ENCODE measurements at regions not wholly inside any gene's neighbourhood (a gene's known extent, or its start where the extent isn't known, plus 50 kb on each side); places are given as distances from the start of the nearest gene placed in this dataset.

GRCh38 chr5:136924490-136924889 is 559.1 kb upstream of the TRPC7 start:
- Histone ChIP-seq H3K4me3 (no peak overlapping the region), H3K9me3 (no peaks in the 10 kb centered on the region), H3K36me3 (no peaks in the 10 kb centered on the region), H3K27ac (no peak overlapping the region), H3K27me3 (no peaks in the 10 kb centered on the region), H3K4me1 (no peaks in the 10 kb centered on the region)
- no peak for TF ChIP-seq POLR2A (IDR thresholded peaks at IDR 0.05)
- no peak for TF ChIP-seq POLR2AphosphoS5 (IDR thresholded peaks at IDR 0.05)
- no peak for TF ChIP-seq CTCF (IDR thresholded peaks at IDR 0.05)
- intact Hi-C loops (cut with DNase I; ENCODE audit: low total_unique reads) = no loop called here
- DNase-seq (ENCODE audit: low spot score in 2 of 2) = no peak

- intact Hi-C loops (cut with DNase I; ENCODE audit: low total_unique reads) = no loop called here
- no peak for TF ChIP-seq CTCF (IDR thresholded peaks at IDR 0.05)
- TF ChIP-seq POLR2A (IDR thresholded peaks at IDR 0.05) = no peak
- TF ChIP-seq POLR2AphosphoS5 (IDR thresholded peaks at IDR 0.05) = no peak
- Histone ChIP-seq H3K27me3 (no peaks in the 10 kb centered on the region), H3K9me3 (no peaks in the 10 kb centered on the region), H3K4me1 (no peaks in the 10 kb centered on the region), H3K36me3 (no peaks in the 10 kb centered on the region), H3K27ac (no peak overlapping the region), H3K4me3 (no peak overlapping the region)
- no peak for DNase-seq (ENCODE audit: low spot score in 2 of 2)
Measured at GRCh38 chr5:136910625-136911024, 545.3 kb upstream of the TRPC7 start.

- no peak for TF ChIP-seq POLR2A (IDR thresholded peaks at IDR 0.05)
- no peak for TF ChIP-seq CTCF (IDR thresholded peaks at IDR 0.05)
- no peak for TF ChIP-seq POLR2AphosphoS5 (IDR thresholded peaks at IDR 0.05)
- no peak for DNase-seq (ENCODE audit: low spot score in 2 of 2)
- no peaks in the 10 kb centered on the region for H3K9me3 ChIP-seq
- no peaks in the 10 kb centered on the region for H3K36me3 ChIP-seq
- intact Hi-C loops (cut with DNase I; ENCODE audit: low total_unique reads) = no loop called here
- no peaks in the 10 kb centered on the region for H3K4me1 ChIP-seq
- H3K27ac ChIP-seq = no peak overlapping the region
- no peak overlapping the region for H3K4me3 ChIP-seq
- no peaks in the 10 kb centered on the region for H3K27me3 ChIP-seq
Measured at GRCh38 chr5:136909906-136910305, 544.6 kb upstream of the TRPC7 start.

- no peak overlapping the region for H3K27ac ChIP-seq
- no peak for DNase-seq (ENCODE audit: low spot score in 2 of 2)
- H3K27me3 ChIP-seq = no peaks in the 10 kb centered on the region
- H3K9me3 ChIP-seq = no peaks in the 10 kb centered on the region
- no peak overlapping the region for H3K4me3 ChIP-seq
- H3K4me1 ChIP-seq = no peaks in the 10 kb centered on the region
- TF ChIP-seq POLR2AphosphoS5 (IDR thresholded peaks at IDR 0.05) = no peak
- intact Hi-C loops (cut with DNase I; ENCODE audit: low total_unique reads) = no loop called here
- peaks cover 5% of the 10 kb centered on the region for H3K36me3 ChIP-seq
Measured at GRCh38 chr5:136907371-136907770, 542.0 kb upstream of the TRPC7 start.

- H3K27me3 ChIP-seq = no peaks in the 10 kb centered on the region
- H3K4me3 ChIP-seq = no peak overlapping the region
- H3K27ac ChIP-seq = no peak overlapping the region
- intact Hi-C loops (cut with DNase I; ENCODE audit: low total_unique reads) = no loop called here
- H3K36me3 ChIP-seq = peaks cover 5% of the 10 kb centered on the region
- no peaks in the 10 kb centered on the region for H3K9me3 ChIP-seq
- TF ChIP-seq CTCF (IDR thresholded peaks at IDR 0.05) = no peak
- TF ChIP-seq POLR2AphosphoS5 (IDR thresholded peaks at IDR 0.05) = no peak
- no peak for TF ChIP-seq POLR2A (IDR thresholded peaks at IDR 0.05)
- no peak for DNase-seq (ENCODE audit: low spot score in 2 of 2)
- H3K4me1 ChIP-seq = no peaks in the 10 kb centered on the region
Measured at GRCh38 chr5:136906545-136906944, 541.2 kb upstream of the TRPC7 start.

GRCh38 chr5:136905571-136905970 is 540.2 kb upstream of the TRPC7 start:
- DNase-seq (ENCODE audit: low spot score in 2 of 2) = no peak
- no peak for TF ChIP-seq POLR2A (IDR thresholded peaks at IDR 0.05)
- no peak for TF ChIP-seq CTCF (IDR thresholded peaks at IDR 0.05)
- TF ChIP-seq POLR2AphosphoS5 (IDR thresholded peaks at IDR 0.05) = no peak
- no peak overlapping the region for H3K27ac ChIP-seq
- H3K27me3 ChIP-seq = no peaks in the 10 kb centered on the region
- no peaks in the 10 kb centered on the region for H3K9me3 ChIP-seq
- no peaks in the 10 kb centered on the region for H3K4me1 ChIP-seq
- peaks cover 5% of the 10 kb centered on the region for H3K36me3 ChIP-seq
- H3K4me3 ChIP-seq = no peak overlapping the region
- intact Hi-C loops (cut with DNase I; ENCODE audit: low total_unique reads) = no loop called here
